ENCODE measurements at regions not wholly inside any gene's neighbourhood (a gene's known extent, or its start where the extent isn't known, plus 50 kb on each side); places are given as distances from the start of the nearest gene placed in this dataset.

DNA sequence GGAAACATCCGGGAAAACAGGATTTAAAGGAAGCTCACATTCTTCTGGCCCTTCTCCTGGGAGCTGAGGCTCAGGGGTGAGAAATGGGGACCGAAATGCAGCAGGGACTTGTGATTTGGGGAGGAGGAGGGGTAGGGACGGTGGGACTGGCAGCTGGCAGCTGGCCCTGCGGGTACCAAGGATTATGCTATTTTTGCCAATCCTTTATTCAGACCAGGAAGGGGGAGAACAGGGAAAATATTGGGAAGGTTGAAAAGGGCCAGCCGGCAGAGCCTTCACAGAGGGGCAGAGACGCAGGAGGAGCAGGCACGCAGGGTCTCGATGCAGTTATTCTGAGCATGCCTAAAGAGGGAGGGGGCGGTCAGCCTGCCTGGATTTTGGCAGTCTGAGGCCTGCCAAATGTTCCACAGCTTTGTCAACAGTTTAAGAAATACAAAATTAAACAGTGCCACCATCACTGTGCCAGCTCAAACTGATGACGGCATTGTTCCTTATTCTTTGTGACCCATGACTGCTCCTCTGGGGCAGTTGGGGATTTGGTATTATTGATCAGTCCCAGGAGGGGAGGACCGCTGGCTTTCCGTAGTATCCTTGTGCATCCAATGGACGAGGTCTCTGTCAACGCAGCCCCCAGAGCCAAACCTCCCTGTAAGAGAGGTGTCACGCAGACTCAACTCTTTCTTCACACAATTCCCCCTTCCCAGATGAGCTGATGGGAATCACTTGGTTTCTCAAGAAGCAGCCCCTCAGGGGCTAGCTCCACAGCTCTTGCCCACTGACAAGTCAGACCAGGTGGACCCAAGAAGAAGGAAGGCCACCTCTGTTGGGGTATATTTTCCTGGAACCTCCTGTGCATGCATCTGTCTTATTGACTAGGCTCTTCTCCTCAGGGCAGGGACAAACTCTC lies 553.3 kb downstream of the BNC2 start:
- ATAC-seq (ENCODE audit: poor library complexity) (no peak), DNase-seq (no peak)
- no peaks in the 10 kb centered on the region for H3K9me3 Mint-ChIP-seq
- H3K27me3 Mint-ChIP-seq = no peaks in the 10 kb centered on the region
- Histone ChIP-seq H3K9me3 (ENCODE audit: control insufficient read depth in 1 of 2, insufficient read depth in 1 of 2, low read length in 2 of 2) (peaks cover 0 to 29% of the 10 kb centered on the region in 2 experiments), H3K4me1 (ENCODE audit: insufficient read depth, low read length) (no peaks in the 10 kb centered on the region), H3K4me3 (ENCODE audit: low read length) (no peak overlapping the region), H3K27me3 (ENCODE audit: control insufficient read depth in 1 of 2, insufficient read depth in 2 of 2, low read length in 2 of 2) (no peaks in the 10 kb centered on the region), H3K36me3 (ENCODE audit: insufficient read depth, low read length) (no peaks in the 10 kb centered on the region), H3K27ac (ENCODE audit: low read depth in 1 of 2, low read length in 2 of 2) (no peak overlapping the region)
- ChIA-PET POLR2A (no interaction called here), CTCF (no interaction called here)
- no peak for TF ChIP-seq CTCF (IDR thresholded peaks at IDR 0.05)
- intact Hi-C loops (cut with DNase I, micrococcal nuclease) = no loop called here
- no peaks in the 10 kb centered on the region for H3K4me1 Mint-ChIP-seq (ENCODE audit: low read depth)
- H3K4me3 Mint-ChIP-seq = no peak overlapping the region
- no peaks in the 10 kb centered on the region for H3K36me3 Mint-ChIP-seq (ENCODE audit: low read depth)
- H3K27ac Mint-ChIP-seq = no peak overlapping the region

DNA sequence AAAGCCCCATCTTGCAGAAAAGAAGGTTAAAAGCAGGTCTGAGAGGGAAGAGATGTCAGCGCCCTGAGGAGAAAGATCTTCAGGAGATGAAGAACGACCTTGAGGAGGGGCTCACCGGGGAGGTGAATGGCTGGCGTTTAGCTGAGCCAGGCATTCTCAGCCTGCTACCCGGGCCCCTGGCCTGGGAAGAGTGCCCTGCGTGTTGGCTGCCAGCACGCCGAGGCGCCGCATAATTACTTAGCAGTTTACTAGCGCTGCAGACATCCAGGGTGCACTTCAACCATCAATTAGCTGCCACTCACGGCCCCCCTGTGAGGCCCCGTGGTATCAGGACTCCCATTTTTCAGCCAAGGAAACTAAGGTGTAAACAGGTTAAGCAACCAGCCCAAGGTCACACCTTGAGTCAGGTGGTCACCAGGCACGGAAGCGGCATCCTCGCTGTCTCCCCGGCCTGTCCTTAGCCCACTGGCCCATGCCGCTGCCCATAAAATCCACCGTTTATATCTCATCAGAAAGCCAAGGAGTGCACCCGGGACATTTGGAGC lies 551.9 kb downstream of the BNC2 start:
- ATAC-seq (ENCODE audit: poor library complexity) (no peak), DNase-seq (no peak)
- Mint-ChIP-seq H3K4me1 (ENCODE audit: low read depth) (no peaks in the 10 kb centered on the region), H3K9me3 (no peaks in the 10 kb centered on the region), H3K27ac (no peak overlapping the region), H3K4me3 (no peak overlapping the region), H3K27me3 (no peaks in the 10 kb centered on the region), H3K36me3 (ENCODE audit: low read depth) (no peaks in the 10 kb centered on the region)
- no peak for TF ChIP-seq CTCF (IDR thresholded peaks at IDR 0.05)
- Histone ChIP-seq H3K4me1 (ENCODE audit: insufficient read depth, low read length) (no peaks in the 10 kb centered on the region), H3K4me3 (ENCODE audit: low read length) (no peak overlapping the region), H3K27ac (ENCODE audit: low read depth in 1 of 2, low read length in 2 of 2) (no peak overlapping the region), H3K9me3 (ENCODE audit: control insufficient read depth in 1 of 2, insufficient read depth in 1 of 2, low read length in 2 of 2) (peaks cover 0 to 27% of the 10 kb centered on the region in 2 experiments), H3K36me3 (ENCODE audit: insufficient read depth, low read length) (no peaks in the 10 kb centered on the region), H3K27me3 (ENCODE audit: control insufficient read depth in 1 of 2, insufficient read depth in 2 of 2, low read length in 2 of 2) (no peaks in the 10 kb centered on the region)
- CTCF ChIA-PET = no interaction called here
- intact Hi-C loops (cut with DNase I, micrococcal nuclease) = no loop called here
- POLR2A ChIA-PET = no interaction called here

- Mint-ChIP-seq H3K4me1 (ENCODE audit: low read depth) (no peaks in the 10 kb centered on the region), H3K36me3 (ENCODE audit: low read depth) (no peaks in the 10 kb centered on the region), H3K9me3 (no peaks in the 10 kb centered on the region), H3K27me3 (no peaks in the 10 kb centered on the region), H3K4me3 (no peak overlapping the region), H3K27ac (no peak overlapping the region)
- no peak overlapping the region for H3K27ac ChIP-seq (ENCODE audit: low read depth in 1 of 2, low read length in 2 of 2)
- TF ChIP-seq CTCF (IDR thresholded peaks at IDR 0.05) = no peak
- H3K4me3 ChIP-seq (ENCODE audit: low read length) = no peak overlapping the region
- no peaks in the 10 kb centered on the region for H3K36me3 ChIP-seq (ENCODE audit: insufficient read depth, low read length)
- intact Hi-C loops (cut with DNase I, micrococcal nuclease) = no loop called here
- ChIA-PET POLR2A (no interaction called here), CTCF (no interaction called here)
- DNase-seq (no peak), ATAC-seq (ENCODE audit: poor library complexity) (no peak)
- H3K27me3 ChIP-seq (ENCODE audit: control insufficient read depth in 1 of 2, insufficient read depth in 2 of 2, low read length in 2 of 2) = no peaks in the 10 kb centered on the region
- no peaks in the 10 kb centered on the region for H3K4me1 ChIP-seq (ENCODE audit: insufficient read depth, low read length)
- peaks cover 0 to 32% of the 10 kb centered on the region in 2 experiments for H3K9me3 ChIP-seq (ENCODE audit: control insufficient read depth in 1 of 2, insufficient read depth in 1 of 2, low read length in 2 of 2)
These were observed 550.8 kb downstream of the BNC2 start for GRCh38 chr9:16319646-16320045.

Data from CD4-positive, alpha-beta T cell (primary cell).